ENCODE measurements at regions not wholly inside any gene's neighbourhood (a gene's known extent, or its start where the extent isn't known, plus 50 kb on each side); places are given as distances from the start of the nearest gene placed in this dataset.
"Not testable (repeated sequence)": the region's sequence is repeated elsewhere in the genome, so short reads cannot be mapped to it uniquely, and the experiment has no call there.

GRCh38 chr12:92406404-92407070, 260.9 kb upstream of the BTG1 start:
- H3K36me3 ChIP-seq (ENCODE audit: control insufficient read depth in 2 of 2, insufficient read depth in 2 of 2, low read length in 1 of 2); H3K4me3 ChIP-seq (ENCODE audit: low read length in 2 of 2); H3K27me3 ChIP-seq (ENCODE audit: control insufficient read depth in 2 of 2, insufficient read depth in 1 of 2, low read length in 1 of 2); H3K27ac ChIP-seq (ENCODE audit: low read depth in 1 of 2, low read length in 1 of 2); DNase-seq (ENCODE audit: low read depth in 6 of 9, low spot score in 9 of 9); H3K9me3 ChIP-seq (ENCODE audit: control insufficient read depth in 2 of 2, insufficient read depth in 1 of 2, low read length in 1 of 2): not testable (repeated sequence)
- H3K4me1 ChIP-seq (ENCODE audit: control insufficient read depth in 2 of 2, insufficient read depth in 2 of 2, low read length in 2 of 2): peaks cover 23 to 35% of the 10 kb centered on the region in 2 donors
- 98% methylated on average over 40 of the region's 40 CpGs for WGBS

GRCh38 chr12:92405801-92406251, 260.2 kb upstream of the BTG1 start:
- H3K27ac ChIP-seq (ENCODE audit: low read depth in 1 of 2, low read length in 1 of 2); H3K4me3 ChIP-seq (ENCODE audit: low read length in 2 of 2); H3K36me3 ChIP-seq (ENCODE audit: control insufficient read depth in 2 of 2, insufficient read depth in 2 of 2, low read length in 1 of 2); H3K9me3 ChIP-seq (ENCODE audit: control insufficient read depth in 2 of 2, insufficient read depth in 1 of 2, low read length in 1 of 2); H3K27me3 ChIP-seq (ENCODE audit: control insufficient read depth in 2 of 2, insufficient read depth in 1 of 2, low read length in 1 of 2); DNase-seq (ENCODE audit: low read depth in 6 of 9, low spot score in 9 of 9): not testable (repeated sequence)
- H3K4me1 ChIP-seq (ENCODE audit: control insufficient read depth in 2 of 2, insufficient read depth in 2 of 2, low read length in 2 of 2): peaks cover 18 to 34% of the 10 kb centered on the region in 2 donors
- WGBS: 53% methylated on average over 16 of the region's 16 CpGs

- H3K4me1 ChIP-seq (ENCODE audit: control insufficient read depth in 2 of 2, insufficient read depth in 2 of 2, low read length in 2 of 2): peaks cover 10 to 37% of the 10 kb centered on the region in 2 donors
- DNase-seq (ENCODE audit: low read depth in 6 of 9, low spot score in 9 of 9): no peak
- no peaks in the 10 kb centered on the region for H3K9me3 ChIP-seq (ENCODE audit: control insufficient read depth in 2 of 2, insufficient read depth in 1 of 2, low read length in 1 of 2)
- no peaks in the 10 kb centered on the region for H3K27me3 ChIP-seq (ENCODE audit: control insufficient read depth in 2 of 2, insufficient read depth in 1 of 2, low read length in 1 of 2)
- H3K27ac ChIP-seq (ENCODE audit: low read depth in 1 of 2, low read length in 1 of 2): peak overlapping the region in 1 of 2 donors; percentile 33
- no peak overlapping the region for H3K4me3 ChIP-seq (ENCODE audit: low read length in 2 of 2)
- 92% methylated on average over 1 of the region's 1 CpG for WGBS
- H3K36me3 ChIP-seq (ENCODE audit: control insufficient read depth in 2 of 2, insufficient read depth in 2 of 2, low read length in 1 of 2): no peaks in the 10 kb centered on the region
Measured at GRCh38 chr12:92404921-92405320, 259.3 kb upstream of the BTG1 start.

- no peak for DNase-seq (ENCODE audit: low read depth in 6 of 9, low spot score in 9 of 9)
- 95% methylated on average over 1 of the region's 1 CpG for WGBS
- Histone ChIP-seq H3K4me1 (ENCODE audit: control insufficient read depth in 2 of 2, insufficient read depth in 2 of 2, low read length in 2 of 2) (peaks cover 9 to 41% of the 10 kb centered on the region in 2 donors), H3K9me3 (ENCODE audit: control insufficient read depth in 2 of 2, insufficient read depth in 1 of 2, low read length in 1 of 2) (no peaks in the 10 kb centered on the region), H3K27ac (ENCODE audit: low read depth in 1 of 2, low read length in 1 of 2) (peak overlapping the region in 1 of 2 donors; percentile 46), H3K4me3 (ENCODE audit: low read length in 2 of 2) (no peak overlapping the region), H3K36me3 (ENCODE audit: control insufficient read depth in 2 of 2, insufficient read depth in 2 of 2, low read length in 1 of 2) (no peaks in the 10 kb centered on the region), H3K27me3 (ENCODE audit: control insufficient read depth in 2 of 2, insufficient read depth in 1 of 2, low read length in 1 of 2) (no peaks in the 10 kb centered on the region)
Measured at GRCh38 chr12:92404259-92404894, 258.7 kb upstream of the BTG1 start.

- 21% methylated on average over 3 of the region's 3 CpGs for WGBS
- peak overlapping the region; percentile 46 to 62 for H3K27ac ChIP-seq (ENCODE audit: low read depth in 1 of 2, low read length in 1 of 2)
- DNase-seq (ENCODE audit: low read depth in 6 of 9, low spot score in 9 of 9): peak in 7 of 9 donors; percentile 60 to 89 (median 71)
- no peaks in the 10 kb centered on the region for H3K27me3 ChIP-seq (ENCODE audit: control insufficient read depth in 2 of 2, insufficient read depth in 1 of 2, low read length in 1 of 2)
- H3K36me3 ChIP-seq (ENCODE audit: control insufficient read depth in 2 of 2, insufficient read depth in 2 of 2, low read length in 1 of 2): no peaks in the 10 kb centered on the region
- H3K9me3 ChIP-seq (ENCODE audit: control insufficient read depth in 2 of 2, insufficient read depth in 1 of 2, low read length in 1 of 2): no peaks in the 10 kb centered on the region
- no peak overlapping the region for H3K4me3 ChIP-seq (ENCODE audit: low read length in 2 of 2)
- peaks cover 14 to 48% of the 10 kb centered on the region in 2 donors for H3K4me1 ChIP-seq (ENCODE audit: control insufficient read depth in 2 of 2, insufficient read depth in 2 of 2, low read length in 2 of 2)
Measured at GRCh38 chr12:92403210-92404175, 257.8 kb upstream of the BTG1 start.

- Histone ChIP-seq H3K4me3 (ENCODE audit: low read length in 2 of 2) (no peak overlapping the region), H3K27me3 (ENCODE audit: control insufficient read depth in 2 of 2, insufficient read depth in 1 of 2, low read length in 1 of 2) (no peaks in the 10 kb centered on the region), H3K9me3 (ENCODE audit: control insufficient read depth in 2 of 2, insufficient read depth in 1 of 2, low read length in 1 of 2) (no peaks in the 10 kb centered on the region), H3K27ac (ENCODE audit: low read depth in 1 of 2, low read length in 1 of 2) (no peak overlapping the region), H3K36me3 (ENCODE audit: control insufficient read depth in 2 of 2, insufficient read depth in 2 of 2, low read length in 1 of 2) (no peaks in the 10 kb centered on the region), H3K4me1 (ENCODE audit: control insufficient read depth in 2 of 2, insufficient read depth in 2 of 2, low read length in 2 of 2) (peaks cover 20 to 52% of the 10 kb centered on the region in 2 donors)
- WGBS: 94% methylated on average over 1 of the region's 1 CpG
- no peak for DNase-seq (ENCODE audit: low read depth in 6 of 9, low spot score in 9 of 9)
Measured at GRCh38 chr12:92402415-92402814, 256.8 kb upstream of the BTG1 start.

- Histone ChIP-seq H3K27me3 (ENCODE audit: control insufficient read depth in 2 of 2, insufficient read depth in 1 of 2, low read length in 1 of 2) (no peaks in the 10 kb centered on the region), H3K9me3 (ENCODE audit: control insufficient read depth in 2 of 2, insufficient read depth in 1 of 2, low read length in 1 of 2) (no peaks in the 10 kb centered on the region), H3K36me3 (ENCODE audit: control insufficient read depth in 2 of 2, insufficient read depth in 2 of 2, low read length in 1 of 2) (no peaks in the 10 kb centered on the region), H3K4me3 (ENCODE audit: low read length in 2 of 2) (no peak overlapping the region), H3K4me1 (ENCODE audit: control insufficient read depth in 2 of 2, insufficient read depth in 2 of 2, low read length in 2 of 2) (peaks cover 20 to 49% of the 10 kb centered on the region in 2 donors), H3K27ac (ENCODE audit: low read depth in 1 of 2, low read length in 1 of 2) (peak overlapping the region; percentile 57 to 84)
- DNase-seq (ENCODE audit: low read depth in 6 of 9, low spot score in 9 of 9): peak in 1 of 9 donors; percentile 53
- 81% methylated on average over 5 of the region's 5 CpGs for WGBS
Measured at GRCh38 chr12:92400006-92400405, 254.4 kb upstream of the BTG1 start.

GRCh38 chr12:92398565-92399309, 253.1 kb upstream of the BTG1 start:
- 66% methylated on average over 8 of the region's 8 CpGs for WGBS
- Histone ChIP-seq H3K36me3 (ENCODE audit: control insufficient read depth in 2 of 2, insufficient read depth in 2 of 2, low read length in 1 of 2) (no peaks in the 10 kb centered on the region), H3K27me3 (ENCODE audit: control insufficient read depth in 2 of 2, insufficient read depth in 1 of 2, low read length in 1 of 2) (no peaks in the 10 kb centered on the region), H3K27ac (ENCODE audit: low read depth in 1 of 2, low read length in 1 of 2) (peak overlapping the region; percentile 58 to 84), H3K4me1 (ENCODE audit: control insufficient read depth in 2 of 2, insufficient read depth in 2 of 2, low read length in 2 of 2) (peaks cover 20 to 37% of the 10 kb centered on the region in 2 donors), H3K4me3 (ENCODE audit: low read length in 2 of 2) (no peak overlapping the region), H3K9me3 (ENCODE audit: control insufficient read depth in 2 of 2, insufficient read depth in 1 of 2, low read length in 1 of 2) (peaks cover 0 to 3% of the 10 kb centered on the region in 2 donors)
- peak in 4 of 9 donors; percentile 29 to 77 (median 34) for DNase-seq (ENCODE audit: low read depth in 6 of 9, low spot score in 9 of 9)

Data from thymus (tissue), 11 donors.